ENCODE measurements at regions not wholly inside any gene's neighbourhood (a gene's known extent, or its start where the extent isn't known, plus 50 kb on each side); places are given as distances from the start of the nearest gene placed in this dataset.
A peak's percentile ranks its signal among the peaks of the same experiment; 100 is the strongest.

DNA sequence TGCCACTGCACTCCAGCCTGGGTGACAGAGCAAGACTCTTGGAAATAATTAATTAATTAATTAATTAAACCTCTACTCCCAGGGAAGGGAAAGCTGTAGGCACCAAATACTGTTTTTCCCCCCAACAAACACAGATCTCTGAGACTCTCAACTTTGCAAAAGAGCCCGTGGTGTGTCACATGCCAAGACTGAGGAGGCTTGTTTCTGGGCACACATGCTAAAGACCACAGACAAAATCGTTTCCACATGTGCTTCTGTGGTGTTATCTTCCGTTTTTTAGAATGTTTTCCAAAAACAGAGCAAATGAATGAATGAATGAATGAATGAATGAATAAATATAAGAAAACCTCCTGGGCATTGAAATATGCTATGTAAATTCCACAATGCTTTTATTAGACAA lies 55.6 kb upstream of the ATXN1 start:
- H3K27me3 ChIP-seq (ENCODE audit: control insufficient read depth, insufficient read depth, low read length, poor library complexity, severe bottlenecking), result no peaks in the 10 kb centered on the region
- no peak for DNase-seq
- Mint-ChIP-seq H3K27me3 (ENCODE audit: insufficient read depth) (no peaks in the 10 kb centered on the region), H3K9me3 (peaks cover 17% of the 10 kb centered on the region), H3K36me3 (ENCODE audit: low read depth) (no peaks in the 10 kb centered on the region), H3K4me1 (no peaks in the 10 kb centered on the region), H3K4me3 (no peak overlapping the region), H3K27ac (no peak overlapping the region)
- no peaks in the 10 kb centered on the region for H3K36me3 ChIP-seq (ENCODE audit: control insufficient read depth, insufficient read depth, low read length)
- no peak overlapping the region for H3K27ac ChIP-seq (ENCODE audit: low read depth, low read length)
- no peak overlapping the region for H3K9ac ChIP-seq (ENCODE audit: extremely low read depth, low read length, poor library complexity, severe bottlenecking)
- H3K4me3 ChIP-seq (ENCODE audit: low read length), result no peak overlapping the region
- TF ChIP-seq, protein P1, sequence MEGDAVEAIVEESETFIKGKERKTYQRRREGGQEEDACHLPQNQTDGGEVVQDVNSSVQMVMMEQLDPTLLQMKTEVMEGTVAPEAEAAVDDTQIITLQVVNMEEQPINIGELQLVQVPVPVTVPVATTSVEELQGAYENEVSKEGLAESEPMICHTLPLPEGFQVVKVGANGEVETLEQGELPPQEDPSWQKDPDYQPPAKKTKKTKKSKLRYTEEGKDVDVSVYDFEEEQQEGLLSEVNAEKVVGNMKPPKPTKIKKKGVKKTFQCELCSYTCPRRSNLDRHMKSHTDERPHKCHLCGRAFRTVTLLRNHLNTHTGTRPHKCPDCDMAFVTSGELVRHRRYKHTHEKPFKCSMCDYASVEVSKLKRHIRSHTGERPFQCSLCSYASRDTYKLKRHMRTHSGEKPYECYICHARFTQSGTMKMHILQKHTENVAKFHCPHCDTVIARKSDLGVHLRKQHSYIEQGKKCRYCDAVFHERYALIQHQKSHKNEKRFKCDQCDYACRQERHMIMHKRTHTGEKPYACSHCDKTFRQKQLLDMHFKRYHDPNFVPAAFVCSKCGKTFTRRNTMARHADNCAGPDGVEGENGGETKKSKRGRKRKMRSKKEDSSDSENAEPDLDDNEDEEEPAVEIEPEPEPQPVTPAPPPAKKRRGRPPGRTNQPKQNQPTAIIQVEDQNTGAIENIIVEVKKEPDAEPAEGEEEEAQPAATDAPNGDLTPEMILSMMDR (conservative IDR thresholded peaks at IDR 0.05), result no peak
- peaks cover 13% of the 10 kb centered on the region for H3K9me3 ChIP-seq (ENCODE audit: control insufficient read depth, low read length)
- 63 to 64% methylated on average over 3 of the region's 3 CpGs for WGBS, 2 experiments (ENCODE audit: insufficient coverage in 1 of 2, insufficient read length in 1 of 2)
- no peaks in the 10 kb centered on the region for H3K4me1 ChIP-seq (ENCODE audit: control insufficient read depth, insufficient read depth, low read length)

DNA sequence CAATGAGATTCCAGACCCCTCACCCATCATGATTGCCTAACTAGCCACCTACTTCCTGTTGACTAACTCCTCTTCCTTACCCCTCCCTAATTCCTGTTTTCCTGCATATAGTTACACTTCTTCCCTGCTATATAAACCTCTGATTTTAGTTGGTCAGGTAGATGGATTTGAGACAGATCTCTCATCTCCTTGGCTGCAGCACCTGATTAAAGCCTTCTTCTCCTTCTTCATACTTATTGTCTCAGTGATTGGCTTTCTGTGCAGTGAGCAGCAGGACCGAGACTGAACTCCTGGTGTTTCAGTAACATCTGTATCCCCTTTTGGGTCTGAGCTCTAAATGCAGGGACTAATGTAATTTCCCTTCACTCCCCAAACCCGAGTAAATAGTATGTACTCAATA lies 51.7 kb upstream of the ATXN1 start:
- H3K9me3 Mint-ChIP-seq, result peaks cover 43% of the 10 kb centered on the region

DNA sequence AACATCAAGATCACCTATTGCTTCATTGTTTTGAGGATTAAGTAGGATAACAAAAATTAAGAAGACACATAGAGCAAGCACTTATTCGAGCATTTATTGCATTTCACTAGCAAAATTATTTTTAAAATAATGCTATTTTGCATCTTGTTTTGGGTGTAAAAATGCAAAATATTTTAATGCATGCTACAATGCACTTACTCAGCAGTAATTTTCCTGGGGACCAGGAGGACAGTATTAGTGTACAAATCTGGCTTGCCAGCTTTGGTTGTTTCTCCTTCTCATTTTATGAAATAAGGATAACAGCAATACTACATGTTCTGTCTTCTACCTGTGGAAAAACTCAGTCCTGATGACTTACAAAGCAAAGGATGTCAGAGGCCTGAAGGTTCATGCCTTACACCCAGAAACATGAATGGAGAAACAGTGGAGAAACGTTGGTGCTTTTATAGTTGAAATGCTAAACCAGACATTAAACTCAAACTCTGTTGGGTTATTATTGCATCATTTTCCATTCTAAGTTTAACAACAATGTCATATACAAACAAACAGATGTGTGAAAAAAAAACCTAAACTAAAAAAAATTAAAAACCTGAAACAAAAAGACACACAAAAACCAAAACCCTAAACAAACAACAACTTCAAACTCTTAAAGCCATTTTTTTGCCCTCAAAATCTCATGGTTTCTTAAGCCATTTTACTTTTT lies 50.2 kb upstream of the ATXN1 start:
- Histone ChIP-seq H3K9ac (ENCODE audit: extremely low read depth, low read length, poor library complexity, severe bottlenecking) (no peak overlapping the region), H3K4me1 (ENCODE audit: control insufficient read depth, insufficient read depth, low read length) (no peaks in the 10 kb centered on the region), H3K27me3 (ENCODE audit: control insufficient read depth, insufficient read depth, low read length, poor library complexity, severe bottlenecking) (no peaks in the 10 kb centered on the region), H3K27ac (ENCODE audit: low read depth, low read length) (no peak overlapping the region), H3K9me3 (ENCODE audit: control insufficient read depth, low read length) (peaks cover 21% of the 10 kb centered on the region), H3K36me3 (ENCODE audit: control insufficient read depth, insufficient read depth, low read length) (no peaks in the 10 kb centered on the region), H3K4me3 (ENCODE audit: low read length) (no peak overlapping the region)
- Mint-ChIP-seq H3K4me3 (no peak overlapping the region), H3K4me1 (no peaks in the 10 kb centered on the region), H3K27me3 (ENCODE audit: insufficient read depth) (no peaks in the 10 kb centered on the region), H3K36me3 (ENCODE audit: low read depth) (peaks cover 3% of the 10 kb centered on the region), H3K9me3 (peaks cover 43% of the 10 kb centered on the region), H3K27ac (no peak overlapping the region)
- TF ChIP-seq, protein P1 (conservative IDR thresholded peaks at IDR 0.05), result no peak
- WGBS, 2 experiments (ENCODE audit: insufficient coverage in 1 of 2, insufficient read length in 1 of 2), result 86% methylated on average over 2 of the region's 2 CpGs; no CpG with 5 or more reads in 1 of the 2 experiments
- DNase-seq, result no peak

More for the DNA sequence above, 51.7 kb upstream of the ATXN1 start:
- H3K9ac ChIP-seq (ENCODE audit: extremely low read depth, low read length, poor library complexity, severe bottlenecking), result no peak overlapping the region
- no peaks in the 10 kb centered on the region for H3K27me3 ChIP-seq (ENCODE audit: control insufficient read depth, insufficient read depth, low read length, poor library complexity, severe bottlenecking)
- no peak overlapping the region for H3K27ac Mint-ChIP-seq
- H3K27ac ChIP-seq (ENCODE audit: low read depth, low read length), result no peak overlapping the region
- 90 to 100% methylated on average over 1 to 2 of the region's 2 CpGs for WGBS, 2 experiments (ENCODE audit: insufficient coverage in 1 of 2, insufficient read length in 1 of 2)
- no peak overlapping the region for H3K4me3 Mint-ChIP-seq
- H3K36me3 ChIP-seq (ENCODE audit: control insufficient read depth, insufficient read depth, low read length), result no peaks in the 10 kb centered on the region
- H3K4me1 ChIP-seq (ENCODE audit: control insufficient read depth, insufficient read depth, low read length), result no peaks in the 10 kb centered on the region
- H3K9me3 ChIP-seq (ENCODE audit: control insufficient read depth, low read length), result peaks cover 21% of the 10 kb centered on the region
- no peaks in the 10 kb centered on the region for H3K27me3 Mint-ChIP-seq (ENCODE audit: insufficient read depth)
- TF ChIP-seq, protein P1 (conservative IDR thresholded peaks at IDR 0.05), result no peak
- H3K4me1 Mint-ChIP-seq, result no peaks in the 10 kb centered on the region
- no peak for DNase-seq
- peaks cover 3% of the 10 kb centered on the region for H3K36me3 Mint-ChIP-seq (ENCODE audit: low read depth)
- peak overlapping the region; percentile 29 for H3K4me3 ChIP-seq (ENCODE audit: low read length)
